ENCODE measurements at regions not wholly inside any gene's neighbourhood (a gene's known extent, or its start where the extent isn't known, plus 50 kb on each side); places are given as distances from the start of the nearest gene placed in this dataset.

DNA sequence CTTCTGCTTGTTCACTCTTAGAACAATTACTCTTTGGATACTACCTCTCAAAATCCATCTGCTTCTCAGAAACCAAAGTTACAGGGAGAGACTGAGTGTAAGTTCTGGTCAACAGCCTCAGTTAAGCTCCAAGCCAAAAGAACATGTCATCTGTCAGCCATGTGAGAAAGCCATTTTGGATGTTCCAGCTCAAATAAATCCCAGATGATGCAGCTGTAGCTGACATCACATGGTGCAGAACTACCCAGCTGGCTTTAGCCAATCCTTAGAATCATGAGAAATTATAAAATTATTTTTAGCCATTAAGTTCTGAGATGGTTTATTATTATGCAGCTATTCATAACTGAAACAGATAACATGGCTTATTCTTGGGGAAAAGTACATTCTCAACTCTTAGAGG is 696.0 kb downstream of the ZNF385D start:
- DNase-seq (ENCODE audit: low spot score in 2 of 2), result peak in 1 of 2 donors; percentile 43
- no peak for TF ChIP-seq POLR2A (IDR thresholded peaks at IDR 0.05)
- TF ChIP-seq, protein P1, sequence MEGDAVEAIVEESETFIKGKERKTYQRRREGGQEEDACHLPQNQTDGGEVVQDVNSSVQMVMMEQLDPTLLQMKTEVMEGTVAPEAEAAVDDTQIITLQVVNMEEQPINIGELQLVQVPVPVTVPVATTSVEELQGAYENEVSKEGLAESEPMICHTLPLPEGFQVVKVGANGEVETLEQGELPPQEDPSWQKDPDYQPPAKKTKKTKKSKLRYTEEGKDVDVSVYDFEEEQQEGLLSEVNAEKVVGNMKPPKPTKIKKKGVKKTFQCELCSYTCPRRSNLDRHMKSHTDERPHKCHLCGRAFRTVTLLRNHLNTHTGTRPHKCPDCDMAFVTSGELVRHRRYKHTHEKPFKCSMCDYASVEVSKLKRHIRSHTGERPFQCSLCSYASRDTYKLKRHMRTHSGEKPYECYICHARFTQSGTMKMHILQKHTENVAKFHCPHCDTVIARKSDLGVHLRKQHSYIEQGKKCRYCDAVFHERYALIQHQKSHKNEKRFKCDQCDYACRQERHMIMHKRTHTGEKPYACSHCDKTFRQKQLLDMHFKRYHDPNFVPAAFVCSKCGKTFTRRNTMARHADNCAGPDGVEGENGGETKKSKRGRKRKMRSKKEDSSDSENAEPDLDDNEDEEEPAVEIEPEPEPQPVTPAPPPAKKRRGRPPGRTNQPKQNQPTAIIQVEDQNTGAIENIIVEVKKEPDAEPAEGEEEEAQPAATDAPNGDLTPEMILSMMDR (IDR thresholded peaks at IDR 0.05), result no peak
- H3K4me3 ChIP-seq (ENCODE audit: low read depth, poor library complexity, severe bottlenecking), result no peak overlapping the region
- intact Hi-C loops (cut with DNase I; ENCODE audit: low total_unique reads), result no loop called here

DNA sequence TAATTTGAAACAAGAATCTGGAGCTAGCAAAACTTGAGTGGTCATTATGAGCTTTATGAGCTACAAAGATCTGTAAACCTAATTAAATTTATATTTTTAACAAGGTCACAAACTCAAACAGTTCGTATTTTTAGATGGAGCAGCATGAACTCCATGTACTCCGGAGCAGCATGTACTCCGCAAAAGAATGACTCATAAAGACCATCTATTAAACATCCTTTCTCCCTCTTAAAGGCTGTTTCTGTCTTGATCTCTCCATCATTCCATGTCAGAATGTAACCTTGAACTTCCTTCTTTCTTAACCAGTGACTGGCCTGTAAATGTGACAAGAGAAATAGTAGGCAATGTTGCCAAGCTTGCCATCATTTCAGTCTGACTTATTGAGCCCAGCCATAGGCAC is 696.9 kb downstream of the ZNF385D start:
- no peak for DNase-seq (ENCODE audit: low spot score in 2 of 2)
- intact Hi-C loops (cut with DNase I; ENCODE audit: low total_unique reads), result no loop called here
- no peak overlapping the region for H3K4me3 ChIP-seq (ENCODE audit: low read depth, poor library complexity, severe bottlenecking)
- 74 to 83% methylated on average over 3 of the region's 3 CpGs for WGBS, 2 donors
- TF ChIP-seq, protein P1 (IDR thresholded peaks at IDR 0.05), result no peak
- no peak for TF ChIP-seq POLR2A (IDR thresholded peaks at IDR 0.05)

- no peak overlapping the region for H3K4me3 ChIP-seq (ENCODE audit: low read depth, poor library complexity, severe bottlenecking)
- WGBS, 2 donors, result 51 to 57% methylated on average over 7 of the region's 7 CpGs
- intact Hi-C loops (cut with DNase I; ENCODE audit: low total_unique reads), result no loop called here
- no peak for DNase-seq (ENCODE audit: low spot score in 2 of 2)
- no peak for TF ChIP-seq POLR2A (IDR thresholded peaks at IDR 0.05)
- TF ChIP-seq, protein P1 (IDR thresholded peaks at IDR 0.05), result no peak
These were observed 701.5 kb downstream of the ZNF385D start for GRCh38 chr3:21049334-21050062.

GRCh38 chr3:21043139-21043538 is 707.9 kb downstream of the ZNF385D start:
- 50 to 54% methylated on average over 1 of the region's 1 CpG for WGBS, 2 donors
- no peak for TF ChIP-seq POLR2A (IDR thresholded peaks at IDR 0.05)
- TF ChIP-seq, protein P1 (IDR thresholded peaks at IDR 0.05), result no peak
- H3K4me3 ChIP-seq (ENCODE audit: low read depth, poor library complexity, severe bottlenecking), result no peak overlapping the region
- intact Hi-C loops (cut with DNase I; ENCODE audit: low total_unique reads), result no loop called here
- no peak for DNase-seq (ENCODE audit: low spot score in 2 of 2)

GRCh38 chr3:21042184-21042583 is 708.8 kb downstream of the ZNF385D start:
- intact Hi-C loops (cut with DNase I; ENCODE audit: low total_unique reads), result no loop called here
- H3K4me3 ChIP-seq (ENCODE audit: low read depth, poor library complexity, severe bottlenecking), result no peak overlapping the region
- no peak for TF ChIP-seq POLR2A (IDR thresholded peaks at IDR 0.05)
- TF ChIP-seq, protein P1 (IDR thresholded peaks at IDR 0.05), result no peak
- no peak for DNase-seq (ENCODE audit: low spot score in 2 of 2)
- 95 to 98% methylated on average over 9 of the region's 9 CpGs for WGBS, 2 donors

- intact Hi-C loops (cut with DNase I; ENCODE audit: low total_unique reads), result no loop called here
- WGBS, 2 donors, result 35 to 50% methylated on average over 1 of the region's 1 CpG
- TF ChIP-seq POLR2A (IDR thresholded peaks at IDR 0.05), result no peak
- TF ChIP-seq, protein P1 (IDR thresholded peaks at IDR 0.05), result no peak
- H3K4me3 ChIP-seq (ENCODE audit: low read depth, poor library complexity, severe bottlenecking), result no peak overlapping the region
- no peak for DNase-seq (ENCODE audit: low spot score in 2 of 2)
These were observed 709.4 kb downstream of the ZNF385D start for GRCh38 chr3:21041621-21042020.
